OCI-LY3 (cell line): ENCODE measurements at regions not wholly inside any gene's neighbourhood (a gene's known extent, or its start where the extent isn't known, plus 50 kb on each side); places are given as distances from the start of the nearest gene placed in this dataset.

Experiments used
- H2AFZ ChIP-seq: fragments of 200-600, 300-600 bp; shearing (Covaris generic); 2 replicates; pipeline ENCODE4 v1.6.0; 2014; ENCODE audit warnings: antibody characterized with exemption, low read depth, low read length
- H3K27ac ChIP-seq: fragments of 200-600, 300-600 bp; sonication (generic); 2 replicates; pipeline ENCODE4 v1.5.1; 2014; ENCODE audit warnings: mild to moderate bottlenecking, low read length, moderate library complexity, mixed read lengths
- H3K27me3 ChIP-seq: fragments of 200-600, 300-600 bp; sonication (generic); 2 replicates; pipeline ENCODE4 v1.6.1; 2014; ENCODE audit warnings: low read depth, low read length, mixed read lengths
- H3K36me3 ChIP-seq: fragments of 200-600, 300-600 bp; sonication (generic); replicated peaks from 2 replicates; pipeline ENCODE3; 2014; ENCODE audit warnings: low read depth, low read length, mixed read lengths
- H3K4me1 ChIP-seq: fragments of 300-600, 200-600 bp; sonication (generic); 2 replicates; pipeline ENCODE4 v1.6.1; 2014; ENCODE audit warnings: low read length, mixed read lengths
- H3K4me2 ChIP-seq: fragments of 200-600, 300-600 bp; sonication (generic); 2 replicates; pipeline ENCODE4 v1.6.1; 2014; ENCODE audit warnings: low read length, mixed read lengths
- H3K4me3 ChIP-seq: fragments of 300-600, 200-600 bp; sonication (generic); 2 replicates; pipeline ENCODE4 v1.5.1; 2014; ENCODE audit warnings: antibody characterized with exemption, mild to moderate bottlenecking, low read length, moderate library complexity
- H3K79me2 ChIP-seq: fragments of 300-600, 200-600 bp; shearing (Covaris generic); 2 replicates; pipeline ENCODE4 v1.6.1; 2014; ENCODE audit warnings: mild to moderate bottlenecking, low read length, mixed read lengths
- H3K9ac ChIP-seq: fragments of 300-600, 200-600 bp; shearing (Covaris generic); 2 replicates; pipeline ENCODE4 v1.6.0; 2014; ENCODE audit warnings: mild to moderate bottlenecking, low read length, moderate library complexity
- H3K9me3 ChIP-seq: fragments of 200-600, 300-600 bp; shearing (Covaris generic); 2 replicates; pipeline ENCODE4 v1.6.1; 2014; ENCODE audit warnings: low read length, mixed read lengths; ENCODE audit not compliant: insufficient read depth
- H4K20me1 ChIP-seq: fragments of 200-600, 300-600 bp; sonication (generic); 2 replicates; pipeline ENCODE4 v1.6.1; 2016; ENCODE audit warnings: low read length, mixed read lengths; ENCODE audit not compliant: insufficient read depth
- CTCF ChIP-seq: fragments of 200-600, 300-600 bp; sonication (generic); IDR thresholded peaks from 2 replicates; pipeline ENCODE4 v1.5.1; 2014; ENCODE audit warnings: antibody characterized with exemption, low read length, low read depth
- EZH2phosphoT487 ChIP-seq: fragments of 200-600 bp; shearing (Covaris generic); IDR thresholded peaks from 2 replicates; pipeline ENCODE4 v1.6.1; 2018; ENCODE audit warnings: antibody characterized with exemption, mixed run types, low read depth

DNA sequence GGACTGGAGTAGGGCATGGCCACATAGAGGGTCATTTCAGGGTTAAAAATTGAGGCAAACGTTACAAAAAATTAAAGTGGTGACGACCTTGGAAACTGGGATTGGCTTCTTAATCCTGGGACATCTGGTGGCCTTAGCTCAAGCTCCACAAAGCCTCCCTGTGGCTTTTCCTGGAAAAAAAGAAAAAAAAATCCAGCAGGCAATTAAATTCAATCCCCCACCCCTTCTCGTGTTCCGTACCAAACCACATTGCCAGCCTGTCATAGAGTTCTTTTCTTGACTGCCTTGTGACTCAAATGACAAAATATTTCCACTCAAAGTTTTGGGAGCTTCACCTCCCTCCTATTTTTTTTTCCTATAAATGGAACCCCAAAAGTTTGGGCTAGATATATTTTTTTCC, 195.6 kb downstream of the HRH4 start:
- H3K4me3 ChIP-seq, result no peak overlapping the region
- H3K27ac ChIP-seq, result no peak overlapping the region
- no peaks in the 10 kb centered on the region for H4K20me1 ChIP-seq
- no peak overlapping the region for H2AFZ ChIP-seq
- no peaks in the 10 kb centered on the region for H3K79me2 ChIP-seq
- no peak overlapping the region for H3K4me2 ChIP-seq
- H3K9ac ChIP-seq, result no peak overlapping the region
- no peaks in the 10 kb centered on the region for H3K27me3 ChIP-seq
- no peaks in the 10 kb centered on the region for H3K4me1 ChIP-seq
- no peaks in the 10 kb centered on the region for H3K36me3 ChIP-seq
- TF ChIP-seq CTCF, result no peak
- no peak for TF ChIP-seq EZH2phosphoT487
- no peaks in the 10 kb centered on the region for H3K9me3 ChIP-seq

GRCh38 chr18:24656551-24657443, 196.4 kb downstream of the HRH4 start:
- H3K79me2 ChIP-seq, result no peaks in the 10 kb centered on the region
- H3K9ac ChIP-seq, result no peak overlapping the region
- no peak overlapping the region for H3K4me3 ChIP-seq
- no peaks in the 10 kb centered on the region for H3K36me3 ChIP-seq
- TF ChIP-seq CTCF, result no peak
- TF ChIP-seq EZH2phosphoT487, result no peak
- no peak overlapping the region for H3K27ac ChIP-seq
- H2AFZ ChIP-seq, result no peak overlapping the region
- H3K4me2 ChIP-seq, result no peak overlapping the region
- no peaks in the 10 kb centered on the region for H3K27me3 ChIP-seq
- no peaks in the 10 kb centered on the region for H4K20me1 ChIP-seq
- H3K4me1 ChIP-seq, result no peaks in the 10 kb centered on the region
- no peaks in the 10 kb centered on the region for H3K9me3 ChIP-seq

DNA sequence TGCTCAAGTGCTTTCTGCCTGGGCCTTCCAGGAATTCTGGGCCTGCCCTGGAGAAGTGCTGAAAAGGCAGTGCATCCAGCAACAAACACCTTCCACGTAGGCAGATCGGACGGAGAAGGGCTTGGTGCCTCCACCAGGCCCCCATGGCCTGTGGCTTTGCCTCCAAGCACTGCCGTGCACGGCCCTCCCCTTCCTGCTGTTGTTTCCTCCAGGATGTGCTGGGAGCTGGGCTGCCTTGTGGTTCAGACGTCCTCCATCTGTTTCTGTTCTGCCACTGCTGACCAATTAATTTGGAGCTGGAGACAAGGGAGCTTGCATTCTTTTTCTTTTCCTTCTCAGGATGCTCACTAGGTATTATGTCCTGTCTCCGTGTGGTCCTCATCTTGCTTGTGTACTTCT, 197.0 kb downstream of the HRH4 start:
- Histone ChIP-seq H3K9me3 (no peaks in the 10 kb centered on the region), H3K36me3 (no peaks in the 10 kb centered on the region), H3K9ac (no peak overlapping the region), H2AFZ (no peak overlapping the region), H3K4me3 (no peak overlapping the region), H3K4me1 (no peaks in the 10 kb centered on the region), H3K79me2 (no peaks in the 10 kb centered on the region), H3K4me2 (no peak overlapping the region), H3K27me3 (peaks cover 2% of the 10 kb centered on the region; the same call in 1 of the 2 replicates), H3K27ac (no peak overlapping the region), H4K20me1 (no peaks in the 10 kb centered on the region)
- no peak for TF ChIP-seq CTCF
- no peak for TF ChIP-seq EZH2phosphoT487

DNA sequence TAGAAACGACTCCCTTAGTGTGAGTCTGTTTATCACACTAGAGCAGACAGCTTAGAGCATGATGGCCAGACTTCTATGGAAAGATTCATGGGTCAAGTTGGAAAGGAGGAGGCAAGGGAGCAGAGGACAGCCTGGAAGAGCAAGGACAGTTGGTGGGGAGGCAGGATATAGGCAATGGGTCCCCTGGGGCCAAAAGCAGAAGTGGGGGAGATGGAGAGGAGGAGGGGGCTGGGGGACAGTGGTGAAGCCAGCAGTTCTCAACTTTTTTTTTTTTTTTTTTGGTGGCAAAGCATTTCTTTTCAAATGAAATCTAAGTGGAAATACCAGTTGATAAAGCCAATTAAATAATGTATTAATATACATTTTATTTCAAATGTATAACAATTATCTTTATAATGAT, 197.9 kb downstream of the HRH4 start:
- Histone ChIP-seq H3K27ac (no peak overlapping the region), H3K79me2 (no peaks in the 10 kb centered on the region), H4K20me1 (no peaks in the 10 kb centered on the region), H2AFZ (no peak overlapping the region), H3K4me1 (no peaks in the 10 kb centered on the region), H3K36me3 (no peaks in the 10 kb centered on the region), H3K9ac (no peak overlapping the region), H3K9me3 (no peaks in the 10 kb centered on the region), H3K4me3 (no peak overlapping the region), H3K27me3 (peaks cover 5% of the 10 kb centered on the region; the same call in 1 of the 2 replicates), H3K4me2 (no peak overlapping the region)
- TF ChIP-seq EZH2phosphoT487 (no peak), CTCF (no peak)
